Common myeloid progenitor, CD34-positive (primary cell): ENCODE measurements at regions not wholly inside any gene's neighbourhood (a gene's known extent, or its start where the extent isn't known, plus 50 kb on each side); places are given as distances from the start of the nearest gene placed in this dataset.
"Not testable (repeated sequence)": the region's sequence is repeated elsewhere in the genome, so short reads cannot be mapped to it uniquely, and the experiment has no call there.

Experiments used
- CTCF ChIA-PET: fragments of 350-600 bp; sonication (Branson Sonifier 250); formaldehyde crosslinking; loops from one replicate; lab custom pipeline; 2021; ENCODE audit warnings: antibody characterized with exemption; lab: Charles Lee
- POLR2A ChIA-PET: fragments of 350-600 bp; sonication (Branson Sonifier 250); formaldehyde crosslinking; loops from one replicate; lab custom pipeline; 2021; ENCODE audit warnings: antibody characterized with exemption; lab: Charles Lee
- DNase-seq, 3 donors: peaks; one replicate each; pipeline versions ENCODE4 v3.0.0 to v3.0.0-alpha.2; 2013
- H3K27ac ChIP-seq, 2 experiments: 1 replicate in 1 of 2; 2 replicates in 1 of 2; pipeline ENCODE4 v1.7.0; 2013; ENCODE audit warnings: inconsistent platforms in 2 of 2, low read length in 2 of 2, mild to moderate bottlenecking in 2 of 2, low read depth in 1 of 2, moderate library complexity in 1 of 2; ENCODE audit not compliant: severe bottlenecking in 2 of 2, insufficient read depth in 1 of 2, poor library complexity in 1 of 2
- H3K27me3 ChIP-seq, 5 experiments: replicated peaks in 2 of 5; 1 replicate in 3 of 5; 2 replicates in 2 of 5; pipeline versions ENCODE4 v1.6.1 to v1.7.0; 2013; ENCODE audit warnings: low read length in 4 of 5, mild to moderate bottlenecking in 2 of 5, moderate library complexity in 2 of 5, inconsistent platforms in 1 of 5; ENCODE audit not compliant: insufficient read depth in 5 of 5, control insufficient read depth in 4 of 5
- H3K36me3 ChIP-seq, 4 experiments: 1 replicate in 2 of 4; 2 replicates in 2 of 4; pipeline versions ENCODE4 v1.6.1 to v1.7.0; 2013; ENCODE audit warnings: low read length in 3 of 4, control low read depth in 1 of 4, mild to moderate bottlenecking in 1 of 4; ENCODE audit not compliant: control insufficient read depth in 4 of 4, insufficient read depth in 4 of 4
- H3K4me1 ChIP-seq, 4 experiments: 1 replicate in 3 of 4; 2 replicates in 1 of 4; pipeline versions ENCODE4 v1.6.1 to v1.7.1; 2013; ENCODE audit warnings: low read length in 3 of 4, mild to moderate bottlenecking in 3 of 4, control low read depth in 1 of 4, inconsistent platforms in 1 of 4, moderate library complexity in 1 of 4; ENCODE audit not compliant: control insufficient read depth in 4 of 4, insufficient read depth in 4 of 4; ENCODE audit errors: control extremely low read depth in 1 of 4
- H3K4me3 ChIP-seq, 7 experiments: 1 replicate in 4 of 7; 2 replicates in 3 of 7; pipeline versions ENCODE4 v1.5.1 to v1.7.0; 2013; ENCODE audit warnings: mild to moderate bottlenecking in 7 of 7, low read length in 6 of 7, moderate library complexity in 6 of 7, inconsistent platforms in 2 of 7, low read depth in 2 of 7, control low read depth in 1 of 7; ENCODE audit not compliant: insufficient read depth in 4 of 7, control insufficient read depth in 1 of 7; ENCODE audit errors: extremely low read depth in 1 of 7
- H3K9me3 ChIP-seq, 5 experiments: 1 replicate in 4 of 5; 2 replicates in 1 of 5; pipeline versions ENCODE4 v1.6.1 to v1.7.1; 2013; ENCODE audit warnings: low read length in 4 of 5, mild to moderate bottlenecking in 2 of 5, inconsistent platforms in 1 of 5, low read depth in 1 of 5, moderate library complexity in 1 of 5; ENCODE audit not compliant: control insufficient read depth in 4 of 5, insufficient read depth in 2 of 5; ENCODE audit errors: control extremely low read depth in 1 of 5
- WGBS: methylation state at CpG from one replicate; pipeline ENCODE4 v1.1.5; 2013; ENCODE audit not compliant: insufficient coverage; 5-methylcytosine and 5-hydroxymethylcytosine counted together

GRCh38 chr13:86309881-86310280, 510.7 kb upstream of the SLITRK6 start:
- no peaks in the 10 kb centered on the region for H3K36me3 ChIP-seq
- whole genome bisulfite sequencing: no CpG with 5 or more reads among the region's 1 CpG
- no peaks in the 10 kb centered on the region for H3K27me3 ChIP-seq
- H3K27ac ChIP-seq: no peak overlapping the region
- H3K9me3 ChIP-seq: no peaks in the 10 kb centered on the region
- no peaks in the 10 kb centered on the region for H3K4me1 ChIP-seq
- ChIA-PET CTCF (no interaction called here), POLR2A (no interaction called here)
- H3K4me3 ChIP-seq: no peak overlapping the region
- DNase-seq: no peak

- Histone ChIP-seq H3K4me3 (no peak overlapping the region), H3K36me3 (no peaks in the 10 kb centered on the region), H3K4me1 (no peaks in the 10 kb centered on the region), H3K27ac (no peak overlapping the region), H3K9me3 (peaks cover 0 to 2% (median 0%) of the 10 kb centered on the region in 5 experiments), H3K27me3 (no peaks in the 10 kb centered on the region)
- no peak for DNase-seq
- ChIA-PET CTCF (no interaction called here), POLR2A (no interaction called here)
- no CpG with 5 or more reads among the region's 1 CpG for WGBS
Observed at GRCh38 chr13:86313421-86313820, 514.2 kb upstream of the SLITRK6 start.

GRCh38 chr13:86318450-86318849, 519.2 kb upstream of the SLITRK6 start:
- H3K4me3 ChIP-seq: no peak overlapping the region
- DNase-seq: no peak
- H3K9me3 ChIP-seq: peaks cover 0 to 2% (median 0%) of the 10 kb centered on the region in 5 experiments
- no peaks in the 10 kb centered on the region for H3K4me1 ChIP-seq
- CTCF ChIA-PET: no interaction called here
- WGBS: 96% methylated on average over 3 of the region's 3 CpGs
- H3K27ac ChIP-seq: no peak overlapping the region
- POLR2A ChIA-PET: no interaction called here
- no peaks in the 10 kb centered on the region for H3K36me3 ChIP-seq
- H3K27me3 ChIP-seq: no peaks in the 10 kb centered on the region

GRCh38 chr13:86324191-86324590, 525.0 kb upstream of the SLITRK6 start:
- ChIA-PET POLR2A (no interaction called here), CTCF (no interaction called here)
- no peaks in the 10 kb centered on the region for H3K4me1 ChIP-seq
- WGBS: no CpG with 5 or more reads among the region's 3 CpGs
- H3K4me3 ChIP-seq: no peak overlapping the region
- no peak for DNase-seq
- no peaks in the 10 kb centered on the region for H3K36me3 ChIP-seq
- no peaks in the 10 kb centered on the region for H3K27me3 ChIP-seq
- no peaks in the 10 kb centered on the region for H3K9me3 ChIP-seq
- H3K27ac ChIP-seq: no peak overlapping the region

- POLR2A ChIA-PET: no interaction called here
- Histone ChIP-seq H3K27ac (no peak overlapping the region), H3K27me3 (no peaks in the 10 kb centered on the region), H3K4me3 (no peak overlapping the region), H3K36me3 (no peaks in the 10 kb centered on the region), H3K9me3 (no peaks in the 10 kb centered on the region), H3K4me1 (no peaks in the 10 kb centered on the region)
- DNase-seq: no peak
- CTCF ChIA-PET: no interaction called here
- no CpG with 5 or more reads among the region's 2 CpGs for WGBS
Observed at GRCh38 chr13:86355301-86355700, 556.1 kb upstream of the SLITRK6 start.

GRCh38 chr13:86357106-86357505, 557.9 kb upstream of the SLITRK6 start:
- Histone ChIP-seq H3K9me3 (no peaks in the 10 kb centered on the region), H3K36me3 (no peaks in the 10 kb centered on the region), H3K4me3 (no peak overlapping the region), H3K27me3 (no peaks in the 10 kb centered on the region), H3K4me1 (no peaks in the 10 kb centered on the region), H3K27ac (no peak overlapping the region)
- no CpG with 5 or more reads among the region's 1 CpG for WGBS
- ChIA-PET POLR2A (no interaction called here), CTCF (no interaction called here)
- no peak for DNase-seq

- H3K4me3 ChIP-seq, DNase-seq, H3K9me3 ChIP-seq, POLR2A ChIA-PET, CTCF ChIA-PET, H3K36me3 ChIP-seq, H3K27me3 ChIP-seq, H3K4me1 ChIP-seq, H3K27ac ChIP-seq: not testable (repeated sequence)
- WGBS: 85% methylated on average over 3 of the region's 5 CpGs
Observed at GRCh38 chr13:86363749-86364148, 564.5 kb upstream of the SLITRK6 start.
